ENCODE measurements at regions not wholly inside any gene's neighbourhood (a gene's known extent, or its start where the extent isn't known, plus 50 kb on each side); places are given as distances from the start of the nearest gene placed in this dataset.
"Not testable (repeated sequence)": the region's sequence is repeated elsewhere in the genome, so short reads cannot be mapped to it uniquely, and the experiment has no call there.

DNA sequence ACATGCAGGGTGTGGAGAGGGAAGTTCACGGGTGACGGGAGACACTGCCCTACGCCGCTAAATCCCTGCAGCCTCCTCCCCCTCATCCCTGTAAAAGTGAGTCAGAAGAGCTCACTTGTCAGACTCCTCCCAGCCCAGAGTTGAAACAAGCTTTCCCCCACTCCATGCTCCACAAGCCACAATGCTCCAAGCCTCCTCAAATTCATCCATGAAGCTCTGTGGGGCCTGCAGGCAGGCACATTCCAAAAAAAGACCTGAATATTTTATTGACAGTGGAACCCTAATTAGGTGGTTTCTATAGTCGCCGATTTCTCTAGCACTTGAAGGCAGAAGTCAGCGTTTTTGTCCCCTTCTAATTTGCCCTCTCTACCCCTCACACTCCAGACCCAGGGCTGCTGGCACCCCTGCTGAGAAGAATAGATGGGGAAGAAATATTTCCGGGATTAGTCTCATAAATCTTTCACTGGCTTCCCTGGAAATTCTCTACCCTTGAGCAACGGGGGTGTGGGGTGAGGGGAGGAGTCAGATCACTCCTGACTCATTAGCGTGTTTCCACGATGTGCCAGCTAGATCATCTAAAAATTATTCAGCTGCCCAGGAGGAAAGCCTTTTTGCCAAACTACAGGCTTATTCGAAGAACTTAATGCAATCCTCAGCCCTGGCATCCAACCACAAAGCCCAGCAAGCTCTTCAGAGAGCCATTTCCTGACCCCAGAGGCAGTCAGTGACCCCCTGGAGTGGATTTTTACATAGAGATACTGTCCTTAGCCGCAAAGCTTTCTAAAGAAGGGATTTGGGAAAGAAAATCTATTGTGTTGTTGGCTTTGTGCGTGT is 97.1 kb downstream of the ENC1 start:
- no peak overlapping the region for H3K4me3 ChIP-seq (ENCODE audit: low read depth, low read length)
- DNase-seq (ENCODE audit: extremely low spot score) = no peak
- no peak overlapping the region for H3K27ac ChIP-seq (ENCODE audit: low read depth)
- H3K4me1 ChIP-seq (ENCODE audit: insufficient read depth) = no peaks in the 10 kb centered on the region
- WGBS = 22% methylated on average over 14 of the region's 14 CpGs
- H3K36me3 ChIP-seq (ENCODE audit: insufficient read depth) = no peaks in the 10 kb centered on the region

DNA sequence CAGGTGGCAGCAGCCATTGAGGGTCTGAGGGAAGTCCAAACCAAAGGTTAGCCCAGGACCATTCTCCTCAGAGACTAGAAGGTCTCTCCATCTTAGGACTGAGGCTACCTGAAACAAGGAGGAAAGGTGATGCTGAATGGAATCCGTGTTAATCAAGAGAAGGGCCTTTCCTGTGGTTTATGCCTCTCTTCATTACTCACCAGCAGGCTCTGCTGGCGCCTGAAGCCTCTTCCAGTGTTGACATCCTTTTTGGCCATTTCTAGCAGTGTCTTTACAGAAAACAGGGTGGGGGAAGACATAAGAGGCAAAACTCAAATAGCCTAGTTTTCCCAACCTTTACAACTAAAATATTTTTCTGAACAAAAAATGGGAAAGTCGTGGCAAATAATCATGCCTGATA is 98.0 kb downstream of the ENC1 start:
- no peak overlapping the region for H3K4me3 ChIP-seq (ENCODE audit: low read depth, low read length)
- peaks cover 2% of the 10 kb centered on the region for H3K4me1 ChIP-seq (ENCODE audit: insufficient read depth)
- H3K27ac ChIP-seq (ENCODE audit: low read depth) = no peak overlapping the region
- DNase-seq (ENCODE audit: extremely low spot score) = no peak
- WGBS = 87% methylated on average over 3 of the region's 3 CpGs
- H3K36me3 ChIP-seq (ENCODE audit: insufficient read depth) = no peaks in the 10 kb centered on the region

GRCh38 chr5:74541381-74541781 is 99.1 kb downstream of the ENC1 start:
- 52% methylated on average over 1 of the region's 1 CpG for WGBS
- no peak for DNase-seq (ENCODE audit: extremely low spot score)
- Histone ChIP-seq H3K4me3 (ENCODE audit: low read depth, low read length) (no peak overlapping the region), H3K27ac (ENCODE audit: low read depth) (no peak overlapping the region), H3K36me3 (ENCODE audit: insufficient read depth) (no peaks in the 10 kb centered on the region), H3K4me1 (ENCODE audit: insufficient read depth) (peaks cover 2% of the 10 kb centered on the region)

- no peak for DNase-seq (ENCODE audit: extremely low spot score)
- no peaks in the 10 kb centered on the region for H3K36me3 ChIP-seq (ENCODE audit: insufficient read depth)
- peaks cover 2% of the 10 kb centered on the region for H3K4me1 ChIP-seq (ENCODE audit: insufficient read depth)
- H3K4me3 ChIP-seq (ENCODE audit: low read depth, low read length) = no peak overlapping the region
- 70% methylated on average over 1 of the region's 1 CpG for WGBS
- H3K27ac ChIP-seq (ENCODE audit: low read depth) = no peak overlapping the region
Observed at GRCh38 chr5:74540622-74541021, 99.9 kb downstream of the ENC1 start.

DNA sequence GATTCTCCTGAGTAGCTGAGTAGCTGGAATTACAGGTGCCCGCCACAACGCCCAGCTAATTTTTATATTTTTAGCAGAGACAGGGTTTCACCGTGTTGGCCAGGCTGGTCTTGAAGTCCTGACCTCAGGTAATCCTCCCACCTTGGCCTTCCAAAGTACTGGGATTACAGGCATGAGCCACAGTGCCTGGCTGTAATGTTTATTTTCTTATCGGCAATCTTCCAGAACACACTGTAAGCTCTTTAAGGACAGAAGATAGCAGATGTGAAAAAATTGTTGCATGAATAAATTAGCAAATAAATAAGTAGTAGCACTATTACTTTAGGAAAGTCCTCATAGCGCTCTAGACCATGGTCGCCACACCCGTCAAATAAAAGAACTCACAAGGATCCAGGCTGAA is 100.5 kb downstream of the ENC1 start:
- H3K36me3 ChIP-seq (ENCODE audit: insufficient read depth) = no peaks in the 10 kb centered on the region
- no peak for DNase-seq (ENCODE audit: extremely low spot score)
- H3K4me3 ChIP-seq (ENCODE audit: low read depth, low read length) = no peak overlapping the region
- H3K27ac ChIP-seq (ENCODE audit: low read depth) = no peak overlapping the region
- H3K4me1 ChIP-seq (ENCODE audit: insufficient read depth) = peaks cover 2% of the 10 kb centered on the region
- WGBS = 76% methylated on average over 7 of the region's 7 CpGs

GRCh38 chr5:74538206-74538661 is 102.3 kb downstream of the ENC1 start:
- 45% methylated on average over 3 of the region's 3 CpGs for WGBS
- no peak for DNase-seq (ENCODE audit: extremely low spot score)
- peaks cover 2% of the 10 kb centered on the region for H3K4me1 ChIP-seq (ENCODE audit: insufficient read depth)
- no peak overlapping the region for H3K4me3 ChIP-seq (ENCODE audit: low read depth, low read length)
- no peaks in the 10 kb centered on the region for H3K36me3 ChIP-seq (ENCODE audit: insufficient read depth)
- H3K27ac ChIP-seq (ENCODE audit: low read depth) = no peak overlapping the region

DNA sequence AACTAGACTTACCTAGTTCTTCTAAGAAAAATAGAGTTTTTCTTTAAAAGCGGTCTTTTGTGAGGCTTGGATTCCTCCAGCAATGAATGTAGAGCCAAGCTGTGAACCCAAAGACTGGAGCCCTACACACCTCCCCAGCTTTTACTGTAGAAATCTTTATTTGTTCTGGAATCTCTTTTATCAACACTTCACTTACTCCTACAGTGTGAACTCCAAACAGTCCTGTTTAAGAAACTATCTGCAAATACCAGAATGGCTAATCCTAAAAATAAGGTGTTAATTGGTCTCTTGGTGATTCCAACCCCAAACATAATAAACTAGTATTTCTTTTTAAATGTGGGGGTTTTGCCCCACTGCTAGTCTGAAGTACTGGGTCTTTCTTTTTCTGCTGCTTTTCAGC is 103.9 kb downstream of the ENC1 start:
- Histone ChIP-seq H3K4me1 (ENCODE audit: insufficient read depth) (peaks cover 2% of the 10 kb centered on the region), H3K4me3 (ENCODE audit: low read depth, low read length) (no peak overlapping the region), H3K27ac (ENCODE audit: low read depth) (no peak overlapping the region), H3K36me3 (ENCODE audit: insufficient read depth) (no peaks in the 10 kb centered on the region)
- no peak for DNase-seq (ENCODE audit: extremely low spot score)
- WGBS = 93% methylated on average over 1 of the region's 1 CpG

DNA sequence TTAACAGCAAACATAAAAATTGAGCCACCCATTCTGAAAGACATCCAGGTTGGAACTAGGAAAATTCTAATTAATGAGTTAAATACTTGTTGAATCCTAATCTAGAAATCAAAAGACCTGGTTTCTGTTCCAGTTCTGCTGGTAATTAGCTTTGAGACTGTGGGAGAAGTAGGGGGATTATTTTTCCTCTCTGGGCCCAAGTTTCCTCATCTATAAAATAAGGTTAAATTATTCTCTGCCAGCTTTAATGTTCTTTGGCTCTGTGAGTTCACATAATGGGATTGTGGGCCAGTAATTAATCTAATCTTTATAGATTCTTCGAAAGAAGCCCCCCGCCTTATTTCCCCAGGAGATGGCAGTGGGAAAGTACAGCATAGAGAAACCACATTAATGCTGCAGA is 104.6 kb downstream of the ENC1 start:
- H3K4me3 ChIP-seq (ENCODE audit: low read depth, low read length) = no peak overlapping the region
- no peak overlapping the region for H3K27ac ChIP-seq (ENCODE audit: low read depth)
- peaks cover 2% of the 10 kb centered on the region for H3K4me1 ChIP-seq (ENCODE audit: insufficient read depth)
- no peaks in the 10 kb centered on the region for H3K36me3 ChIP-seq (ENCODE audit: insufficient read depth)
- 92% methylated on average over 2 of the region's 2 CpGs for WGBS
- no peak for DNase-seq (ENCODE audit: extremely low spot score)

DNA sequence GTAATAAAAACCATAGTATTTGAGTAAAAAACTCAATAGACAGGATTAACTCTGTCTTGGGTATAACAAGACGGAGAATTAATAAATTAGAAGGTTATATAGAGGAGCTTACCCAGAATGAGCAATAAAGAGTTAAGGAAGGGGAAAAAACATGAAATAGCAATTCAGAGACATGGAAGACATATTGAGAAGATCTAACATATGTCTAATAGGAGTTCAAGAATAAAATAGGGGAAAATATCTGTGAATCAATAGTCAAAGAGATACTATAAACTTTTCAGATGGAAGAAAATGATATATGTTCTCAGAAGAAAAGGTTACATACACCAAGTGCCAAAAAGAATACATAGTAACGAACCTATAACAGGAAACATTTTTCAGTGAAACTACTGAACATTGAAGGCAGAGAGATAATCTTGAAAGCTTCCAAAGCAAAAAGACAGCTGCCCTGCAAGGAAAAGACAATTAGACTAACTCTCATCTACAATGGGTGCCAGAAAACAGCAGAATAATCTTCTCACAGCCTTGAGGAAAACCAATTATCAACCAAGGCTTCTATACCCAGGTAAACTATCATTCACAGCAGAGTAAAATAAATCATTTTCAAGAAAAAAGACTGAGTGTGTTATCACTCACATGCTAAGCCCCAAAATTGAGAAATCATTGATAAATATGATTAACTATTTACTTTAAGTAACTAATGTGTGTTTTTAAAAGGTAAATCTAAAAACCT is 106.0 kb downstream of the ENC1 start:
- WGBS = 97% methylated on average over 2 of the region's 2 CpGs
- no peak overlapping the region for H3K27ac ChIP-seq (ENCODE audit: low read depth)
- DNase-seq (ENCODE audit: extremely low spot score) = no peak
- no peak overlapping the region for H3K4me3 ChIP-seq (ENCODE audit: low read depth, low read length)
- peaks cover 2% of the 10 kb centered on the region for H3K4me1 ChIP-seq (ENCODE audit: insufficient read depth)
- no peaks in the 10 kb centered on the region for H3K36me3 ChIP-seq (ENCODE audit: insufficient read depth)

DNA sequence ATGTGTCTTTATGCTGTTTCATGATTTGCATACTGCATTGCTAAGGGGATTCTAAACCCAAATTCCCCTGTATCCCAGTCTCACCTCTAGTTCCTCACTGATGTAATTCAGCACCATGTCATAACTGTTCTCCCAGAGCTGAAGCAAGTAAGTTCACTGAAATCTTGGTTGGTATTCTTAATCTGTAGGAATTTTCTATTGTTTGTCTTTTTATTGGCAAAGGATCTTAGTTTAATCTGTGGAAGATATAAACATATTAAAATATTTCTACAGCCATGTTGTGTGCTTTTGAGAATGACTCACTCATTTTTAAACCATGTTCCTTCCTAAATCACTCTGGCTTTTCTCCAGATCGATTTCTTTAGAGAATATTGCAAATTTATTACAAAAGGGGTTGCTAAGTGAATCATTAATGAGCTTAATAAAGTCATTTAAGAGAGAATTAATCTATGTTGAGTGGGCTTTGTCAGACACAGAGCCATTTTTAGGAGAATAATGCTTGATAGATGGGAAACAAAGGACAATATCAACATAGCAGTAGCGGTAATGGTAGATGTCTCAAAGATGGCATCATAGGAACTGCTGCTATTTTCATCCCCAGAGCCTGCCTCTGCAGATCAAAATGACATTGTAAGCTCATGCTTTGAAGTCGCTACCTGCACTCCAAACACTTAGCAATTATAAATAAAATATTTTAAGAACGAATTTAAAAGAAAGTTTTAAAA is 110.0 kb downstream of the ENC1 start:
- Histone ChIP-seq H3K4me1 (ENCODE audit: insufficient read depth) (no peaks in the 10 kb centered on the region), H3K27ac (ENCODE audit: low read depth) (no peak overlapping the region), H3K4me3 (ENCODE audit: low read depth, low read length) (no peak overlapping the region), H3K36me3 (ENCODE audit: insufficient read depth) (no peaks in the 10 kb centered on the region)
- no peak for DNase-seq (ENCODE audit: extremely low spot score)
- 66% methylated on average over 4 of the region's 4 CpGs for WGBS

DNA sequence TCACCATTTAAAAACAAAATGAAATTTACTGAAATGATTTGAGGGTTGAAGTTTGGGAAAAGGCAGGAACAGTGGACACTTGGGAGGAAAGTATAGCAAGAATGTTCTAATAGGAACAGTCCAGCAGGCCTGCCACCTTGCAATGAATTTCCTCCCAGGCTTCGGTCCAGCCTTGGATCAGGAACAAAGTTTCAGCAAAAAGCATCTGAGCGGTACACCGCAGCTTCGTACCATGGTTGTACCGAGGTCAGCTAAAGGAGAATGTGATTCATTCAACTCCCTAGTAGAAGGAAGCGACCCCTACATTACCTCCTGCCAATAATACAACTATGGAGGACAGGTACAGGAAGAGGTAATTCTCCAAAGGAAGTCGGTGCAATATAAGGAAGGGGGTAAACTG is 111.4 kb downstream of the ENC1 start:
- Histone ChIP-seq H3K4me3 (ENCODE audit: low read depth, low read length) (no peak overlapping the region), H3K4me1 (ENCODE audit: insufficient read depth) (no peaks in the 10 kb centered on the region), H3K27ac (ENCODE audit: low read depth) (no peak overlapping the region), H3K36me3 (ENCODE audit: insufficient read depth) (no peaks in the 10 kb centered on the region)
- 77% methylated on average over 7 of the region's 7 CpGs for WGBS
- DNase-seq (ENCODE audit: extremely low spot score) = no peak

- DNase-seq (ENCODE audit: extremely low spot score) = no peak
Observed at GRCh38 chr5:74526111-74526510, 114.4 kb downstream of the ENC1 start.

GRCh38 chr5:74524767-74525166 is 115.8 kb downstream of the ENC1 start:
- not testable (repeated sequence) for H3K4me1 ChIP-seq (ENCODE audit: insufficient read depth); H3K36me3 ChIP-seq (ENCODE audit: insufficient read depth); H3K27ac ChIP-seq (ENCODE audit: low read depth); DNase-seq (ENCODE audit: extremely low spot score); H3K4me3 ChIP-seq (ENCODE audit: low read depth, low read length)
- 91% methylated on average over 3 of the region's 3 CpGs for WGBS

More at GRCh38 chr5:74526111-74526510, 114.4 kb downstream of the ENC1 start:
- H3K4me1 ChIP-seq (ENCODE audit: insufficient read depth) = no peaks in the 10 kb centered on the region
- WGBS = 91% methylated on average over 1 of the region's 1 CpG
- no peaks in the 10 kb centered on the region for H3K36me3 ChIP-seq (ENCODE audit: insufficient read depth)
- H3K4me3 ChIP-seq (ENCODE audit: low read depth, low read length) = no peak overlapping the region
- H3K27ac ChIP-seq (ENCODE audit: low read depth) = no peak overlapping the region
